IPS DF 6.9 (cell line): ENCODE measurements at regions not wholly inside any gene's neighbourhood (a gene's known extent, or its start where the extent isn't known, plus 50 kb on each side); places are given as distances from the start of the nearest gene placed in this dataset.

Experiments used
- DNase-seq: peaks from one replicate; pipeline ENCODE4 v3.0.0-alpha.2; 2013; ENCODE audit warnings: low read depth, low spot score
- H3K27ac ChIP-seq: one replicate; pipeline ENCODE4 v1.5.1; 2013; ENCODE audit warnings: low read length, control low read depth
- H3K27me3 ChIP-seq: 2 replicates; pipeline ENCODE4 v1.6.1; 2013; ENCODE audit warnings: mild to moderate bottlenecking, low read length; ENCODE audit not compliant: control insufficient read depth, insufficient read depth
- H3K36me3 ChIP-seq: 2 replicates; pipeline ENCODE4 v1.6.1; 2013; ENCODE audit warnings: low read length; ENCODE audit not compliant: control insufficient read depth, insufficient read depth
- H3K4me1 ChIP-seq: 2 replicates; pipeline ENCODE4 v1.6.1; 2013; ENCODE audit warnings: low read length; ENCODE audit not compliant: control insufficient read depth, insufficient read depth
- H3K4me3 ChIP-seq: 2 replicates; pipeline ENCODE4 v1.5.1; 2013; ENCODE audit warnings: mild to moderate bottlenecking, low read length
- H3K9me3 ChIP-seq: 2 replicates; pipeline ENCODE4 v1.6.1; 2013; ENCODE audit warnings: low read length, inconsistent platforms; ENCODE audit not compliant: control insufficient read depth, insufficient read depth
- WGBS: extraction: QIAGEN DNeasy Blood & Tissue Kit; methylation state at CpG from one replicate; pipeline ENCODE4 v1.1.7; 2013; ENCODE audit warnings: mixed read lengths, missing lambda C conversion rate; ENCODE audit not compliant: insufficient read length, insufficient coverage; 5-methylcytosine and 5-hydroxymethylcytosine counted together

- no peaks in the 10 kb centered on the region for H3K9me3 ChIP-seq
- H3K27ac ChIP-seq = no peak overlapping the region
- H3K4me3 ChIP-seq = no peak overlapping the region
- WGBS = no CpG with 5 or more reads among the region's 13 CpGs
- DNase-seq = no peak
- no peaks in the 10 kb centered on the region for H3K36me3 ChIP-seq
- H3K27me3 ChIP-seq = no peaks in the 10 kb centered on the region
- no peaks in the 10 kb centered on the region for H3K4me1 ChIP-seq
These were observed 54.6 kb upstream of the ZNF32 start for GRCh38 chr10:43703286-43703685.

- H3K9me3 ChIP-seq = no peaks in the 10 kb centered on the region
- H3K27ac ChIP-seq = no peak overlapping the region
- H3K4me1 ChIP-seq = no peaks in the 10 kb centered on the region
- H3K36me3 ChIP-seq = no peaks in the 10 kb centered on the region
- H3K4me3 ChIP-seq = no peak overlapping the region
- no peak for DNase-seq
- no CpG with 5 or more reads among the region's 19 CpGs for WGBS
- H3K27me3 ChIP-seq = no peaks in the 10 kb centered on the region
These were observed 54.2 kb upstream of the ZNF32 start for GRCh38 chr10:43702936-43703281.

- Histone ChIP-seq H3K27me3 (no peaks in the 10 kb centered on the region), H3K36me3 (no peaks in the 10 kb centered on the region), H3K27ac (no peak overlapping the region), H3K9me3 (no peaks in the 10 kb centered on the region), H3K4me3 (no peak overlapping the region), H3K4me1 (no peaks in the 10 kb centered on the region; the same call in 1 of the 2 replicates)
- no CpG with 5 or more reads among the region's 33 CpGs for WGBS
- no peak for DNase-seq
These were observed 53.7 kb upstream of the ZNF32 start for GRCh38 chr10:43702213-43702935.

- WGBS = no CpG with 5 or more reads among the region's 7 CpGs
- H3K9me3 ChIP-seq = no peaks in the 10 kb centered on the region
- H3K27me3 ChIP-seq = no peaks in the 10 kb centered on the region
These were observed 52.6 kb upstream of the ZNF32 start for GRCh38 chr10:43701295-43701694.

GRCh38 chr10:43700306-43700705, 51.6 kb upstream of the ZNF32 start:
- WGBS = no CpG with 5 or more reads among the region's 4 CpGs
- Histone ChIP-seq H3K36me3 (no peaks in the 10 kb centered on the region), H3K27ac (no peak overlapping the region), H3K9me3 (no peaks in the 10 kb centered on the region), H3K4me3 (no peak overlapping the region), H3K27me3 (no peaks in the 10 kb centered on the region), H3K4me1 (no peaks in the 10 kb centered on the region; the same call in 1 of the 2 replicates)
- no peak for DNase-seq

More at GRCh38 chr10:43701295-43701694, 52.6 kb upstream of the ZNF32 start:
- no peaks in the 10 kb centered on the region; the same call in 1 of the 2 replicates for H3K4me1 ChIP-seq
- H3K36me3 ChIP-seq = no peaks in the 10 kb centered on the region
- no peak for DNase-seq
- no peak overlapping the region for H3K4me3 ChIP-seq
- no peak overlapping the region for H3K27ac ChIP-seq

GRCh38 chr10:43699516-43699915, 50.8 kb upstream of the ZNF32 start:
- Histone ChIP-seq H3K27me3 (no peaks in the 10 kb centered on the region), H3K4me1 (no peaks in the 10 kb centered on the region; the same call in 1 of the 2 replicates), H3K36me3 (no peaks in the 10 kb centered on the region), H3K4me3 (no peak overlapping the region), H3K9me3 (no peaks in the 10 kb centered on the region), H3K27ac (no peak overlapping the region)
- WGBS = no CpG with 5 or more reads among the region's 2 CpGs
- DNase-seq = no peak
